Fibroblast of the aortic adventitia (primary cell): ENCODE measurements at regions not wholly inside any gene's neighbourhood (a gene's known extent, or its start where the extent isn't known, plus 50 kb on each side); places are given as distances from the start of the nearest gene placed in this dataset.
A peak's percentile ranks its signal among the peaks of the same experiment; 100 is the strongest.

Experiments
- DNase-seq: peaks from one replicate; pipeline ENCODE4 v3.0.0-alpha.2; 2010; ENCODE audit warnings: low read depth
- H3K4me3 ChIP-seq: 2 replicates; pipeline ENCODE4 v1.5.1; 2011; ENCODE audit warnings: low read depth, mild to moderate bottlenecking, control low read depth, low read length, moderate library complexity
- CTCF ChIP-seq: IDR thresholded peaks from 2 replicates; pipeline ENCODE4 v1.5.1; 2011; ENCODE audit warnings: mild to moderate bottlenecking, low read length, control low read depth, inconsistent platforms; ENCODE audit not compliant: insufficient read depth

- TF ChIP-seq CTCF: no peak
- no peak overlapping the region for H3K4me3 ChIP-seq
- no peak for DNase-seq
Measured at GRCh38 chr2:40507432-40507831, 55.5 kb upstream of the SLC8A1 start.

DNA sequence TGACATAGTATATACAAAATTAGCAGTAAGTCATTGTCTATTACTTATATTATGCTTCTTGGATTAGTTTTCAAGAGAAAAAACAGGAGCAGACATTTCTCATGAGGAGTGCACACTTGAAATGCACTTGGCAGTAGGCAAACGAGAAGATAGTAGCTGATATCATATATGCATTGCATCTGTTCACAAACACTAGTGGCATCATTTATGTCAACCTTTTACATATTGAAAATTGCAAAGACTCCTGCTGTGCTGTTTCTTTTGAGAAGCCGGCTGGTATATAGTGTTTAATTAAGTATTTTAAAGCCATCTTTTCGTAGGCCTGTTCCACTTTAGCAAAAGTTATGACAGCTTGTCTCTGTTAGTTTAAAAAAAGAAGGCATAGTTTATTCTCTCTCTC lies 58.4 kb upstream of the SLC8A1 start:
- DNase-seq: no peak
- no peak for TF ChIP-seq CTCF
- H3K4me3 ChIP-seq: no peak overlapping the region

- peak; percentile 84 for DNase-seq
- peak overlapping the region; percentile 27 for H3K4me3 ChIP-seq
- no peak for TF ChIP-seq CTCF
Measured at GRCh38 chr2:40511661-40512213, 59.8 kb upstream of the SLC8A1 start.

DNA sequence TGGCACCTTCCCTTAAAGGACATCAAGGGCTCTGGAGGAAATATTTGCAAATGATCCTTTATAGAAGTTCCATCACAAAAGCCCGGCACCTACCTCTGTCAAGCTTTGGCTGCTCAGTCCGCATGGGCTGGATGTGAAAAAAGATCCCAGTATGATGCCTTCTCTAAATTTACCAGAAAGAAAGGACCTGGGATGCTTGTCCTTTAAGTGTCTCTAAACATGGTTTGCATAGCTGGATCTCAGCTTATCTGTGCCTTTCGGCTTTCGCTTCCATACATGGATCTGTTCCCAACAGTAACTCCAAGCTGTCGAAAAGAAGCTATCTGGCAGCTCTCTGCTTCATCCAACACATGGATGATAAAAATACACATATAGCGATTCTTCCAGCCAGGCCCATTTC lies 60.4 kb upstream of the SLC8A1 start:
- no peak overlapping the region for H3K4me3 ChIP-seq
- no peak for TF ChIP-seq CTCF
- DNase-seq: peak; percentile 18

DNA sequence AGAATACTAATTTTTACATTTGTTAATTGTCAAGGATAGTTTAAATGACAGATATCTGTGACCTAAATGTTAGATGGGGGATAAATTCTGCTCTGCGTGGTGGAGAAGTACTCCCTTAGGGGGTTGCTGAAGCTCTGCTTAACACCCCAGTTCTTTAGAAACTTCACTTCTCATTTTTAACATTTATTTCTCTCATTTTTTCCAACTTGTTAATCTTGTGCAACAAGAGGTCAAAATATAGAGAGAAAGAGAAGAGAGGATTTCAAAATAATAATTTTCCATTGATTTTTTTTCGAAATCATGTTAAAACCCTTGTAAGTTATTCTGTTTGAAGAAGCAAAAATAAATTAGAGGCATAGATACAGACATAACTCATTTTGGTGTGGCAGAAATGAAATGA lies 61.3 kb upstream of the SLC8A1 start:
- DNase-seq: no peak
- no peak for TF ChIP-seq CTCF
- no peak overlapping the region for H3K4me3 ChIP-seq

DNA sequence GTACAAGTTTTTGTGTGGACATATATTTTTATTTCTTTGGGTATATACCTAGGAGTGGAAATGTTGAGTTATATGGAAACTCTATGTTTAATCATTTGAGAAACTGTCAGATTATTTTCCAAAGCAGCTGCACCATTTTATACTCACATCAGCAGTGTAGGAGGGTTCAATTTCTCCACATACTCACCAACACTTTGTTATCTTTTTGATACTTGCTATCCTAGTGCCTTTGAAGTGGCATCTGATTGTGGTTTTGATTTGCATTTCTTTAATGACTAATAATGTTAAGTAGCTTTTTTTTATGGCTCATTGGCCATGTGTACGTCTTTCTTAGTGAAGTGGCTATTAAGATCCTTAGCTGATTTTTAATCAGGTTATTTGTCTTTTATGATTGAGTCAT lies 64.7 kb upstream of the SLC8A1 start:
- TF ChIP-seq CTCF: no peak

DNA sequence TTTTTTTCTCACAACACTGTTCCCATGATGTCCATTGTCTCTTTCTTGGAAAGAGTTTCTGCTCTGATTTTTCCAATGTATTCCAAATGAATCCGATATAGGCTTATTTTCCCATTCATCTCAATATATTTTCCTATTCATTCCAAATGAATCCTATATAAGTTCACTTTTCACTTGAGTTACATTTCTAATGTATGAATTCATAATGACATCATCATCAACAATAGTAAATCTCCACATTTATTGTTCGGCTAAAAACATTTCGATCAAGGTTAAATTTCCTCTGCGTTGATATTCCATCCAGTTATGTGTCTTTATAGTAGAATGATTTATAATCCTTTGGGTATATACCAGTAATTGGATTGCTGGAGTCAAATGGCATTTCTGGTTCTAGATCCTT lies 76.7 kb upstream of the SLC8A1 start:
- no peak for TF ChIP-seq CTCF
- no peak for DNase-seq
- H3K4me3 ChIP-seq: no peak overlapping the region

More for the DNA sequence above, 64.7 kb upstream of the SLC8A1 start:
- no peak for DNase-seq
- H3K4me3 ChIP-seq: no peak overlapping the region
